H9 (cell line): ENCODE measurements at regions not wholly inside any gene's neighbourhood (a gene's known extent, or its start where the extent isn't known, plus 50 kb on each side); places are given as distances from the start of the nearest gene placed in this dataset.

Source experiments
- DNase-seq: peaks from one replicate; pipeline ENCODE4 v3.0.0-alpha.2; 2017
- H2AFZ ChIP-seq: one replicate; pipeline ENCODE4 v1.6.1; 2013; ENCODE audit warnings: mild to moderate bottlenecking, low read length, control low read depth, moderate library complexity
- H2AK5ac ChIP-seq: 2 replicates; pipeline ENCODE4 v1.6.1; 2013; ENCODE audit warnings: low read length, control low read depth, mixed read lengths; ENCODE audit not compliant: insufficient read length
- H2BK120ac ChIP-seq: one replicate; pipeline ENCODE4 v1.6.1; 2013; ENCODE audit warnings: low read depth, mild to moderate bottlenecking, low read length, control low read depth, inconsistent platforms; ENCODE audit not compliant: poor library complexity, severe bottlenecking
- H2BK12ac ChIP-seq: 2 replicates; pipeline ENCODE4 v1.6.1; 2013; ENCODE audit warnings: low read length, control low read depth, mixed read lengths, low read depth; ENCODE audit not compliant: insufficient read length
- H2BK15ac ChIP-seq: 2 replicates; pipeline ENCODE4 v1.6.1; 2013; ENCODE audit warnings: low read depth, low read length, control low read depth
- H2BK20ac ChIP-seq: one replicate; pipeline ENCODE4 v1.6.1; 2013; ENCODE audit warnings: low read depth, mild to moderate bottlenecking, low read length, control low read depth, inconsistent platforms; ENCODE audit not compliant: poor library complexity, severe bottlenecking
- H2BK5ac ChIP-seq: 2 replicates; pipeline ENCODE4 v1.6.1; 2013; ENCODE audit warnings: low read length, control low read depth, mixed read lengths; ENCODE audit not compliant: insufficient read length
- H3K14ac ChIP-seq: 2 replicates; pipeline ENCODE4 v1.6.1; 2013; ENCODE audit warnings: low read length, control low read depth; ENCODE audit not compliant: insufficient read depth
- H3K18ac ChIP-seq: 2 replicates; pipeline ENCODE4 v1.6.1; 2013; ENCODE audit warnings: low read depth, mild to moderate bottlenecking, mixed read lengths, low read length, control low read depth; ENCODE audit not compliant: insufficient read length
- H3K23ac ChIP-seq: 2 replicates; pipeline ENCODE4 v1.6.1; 2013; ENCODE audit warnings: low read length, control low read depth, mixed read lengths, low read depth; ENCODE audit not compliant: insufficient read length
- H3K23me2 ChIP-seq: 2 replicates; pipeline ENCODE4 v1.6.1; 2013; ENCODE audit warnings: low read depth, mild to moderate bottlenecking, mixed read lengths, low read length, control low read depth; ENCODE audit not compliant: insufficient read length, poor library complexity, severe bottlenecking
- H3K27ac ChIP-seq: 2 replicates; pipeline ENCODE4 v1.5.1; 2013; ENCODE audit warnings: low read length, control low read depth, mixed read lengths, low read depth; ENCODE audit not compliant: insufficient read length
- H3K27me3 ChIP-seq: 2 replicates; pipeline ENCODE4 v1.6.1; 2013; ENCODE audit warnings: low read length, control low read depth, inconsistent platforms; ENCODE audit not compliant: insufficient read depth
- H3K4ac ChIP-seq: 2 replicates; pipeline ENCODE4 v1.6.1; 2013; ENCODE audit warnings: low read depth, mild to moderate bottlenecking, control low read depth, inconsistent platforms, low read length, moderate library complexity
- H3K4me1 ChIP-seq: 2 replicates; pipeline ENCODE4 v1.6.1; 2013; ENCODE audit warnings: low read length, control low read depth, inconsistent platforms; ENCODE audit not compliant: insufficient read depth
- H3K4me2 ChIP-seq: 2 replicates; pipeline ENCODE4 v1.6.1; 2013; ENCODE audit warnings: low read length, control low read depth, mixed read lengths; ENCODE audit not compliant: insufficient read length, insufficient read depth
- H3K56ac ChIP-seq: 2 replicates; pipeline ENCODE4 v1.6.1; 2013; ENCODE audit warnings: low read depth, mild to moderate bottlenecking, mixed read lengths, low read length, control low read depth; ENCODE audit not compliant: insufficient read length
- H3K79me1 ChIP-seq: 2 replicates; pipeline ENCODE4 v1.6.1; 2013; ENCODE audit warnings: low read depth, mild to moderate bottlenecking, moderate library complexity, low read length, control low read depth, inconsistent platforms; ENCODE audit not compliant: insufficient read depth, poor library complexity, severe bottlenecking
- H3K79me2 ChIP-seq: 2 replicates; pipeline ENCODE4 v1.6.1; 2013; ENCODE audit warnings: low read length, control low read depth, inconsistent platforms; ENCODE audit not compliant: insufficient read depth
- H3K9ac ChIP-seq: 2 replicates; pipeline ENCODE4 v1.6.1; 2013; ENCODE audit warnings: low read length, control low read depth, mixed read lengths; ENCODE audit not compliant: insufficient read length; ENCODE audit errors: extremely low read depth
- H3K9me3 ChIP-seq: one replicate; pipeline ENCODE4 v1.6.1; 2013; ENCODE audit warnings: low read depth, low read length, inconsistent platforms; ENCODE audit not compliant: control insufficient read depth
- H3T11ph ChIP-seq: one replicate; pipeline ENCODE4 v1.6.1; 2013; ENCODE audit warnings: mild to moderate bottlenecking, low read length, control low read depth, inconsistent platforms
- H4K20me1 ChIP-seq: one replicate; pipeline ENCODE4 v1.6.1; 2013; ENCODE audit not compliant: control insufficient read depth, insufficient read length, insufficient read depth
- H4K5ac ChIP-seq: 2 replicates; pipeline ENCODE4 v1.6.1; 2013; ENCODE audit warnings: low read depth, mild to moderate bottlenecking, mixed read lengths, low read length, control low read depth; ENCODE audit not compliant: insufficient read length
- H4K8ac ChIP-seq: replicated peaks from 2 replicates; pipeline ENCODE4 v1.6.1; 2013; ENCODE audit warnings: low read length, control low read depth, mixed read lengths, low read depth; ENCODE audit not compliant: insufficient read length
- H4K91ac ChIP-seq: 2 replicates; pipeline ENCODE4 v1.6.1; 2013; ENCODE audit warnings: low read depth, mild to moderate bottlenecking, moderate library complexity, mixed read lengths, low read length, control low read depth; ENCODE audit not compliant: insufficient read length
- H3K27ac Mint-ChIP-seq, 3 experiments: 2 replicates in 2 of 3; 3 replicates in 1 of 3; pipeline ENCODE4 v1.8.0; 2020 to 2021; ENCODE audit warnings: mixed read lengths in 3 of 3, mild to moderate bottlenecking in 1 of 3, moderate library complexity in 1 of 3
- H3K27me3 Mint-ChIP-seq: 2 replicates; pipeline ENCODE4 v1.8.0; 2021; ENCODE audit warnings: low read depth, mild to moderate bottlenecking, moderate library complexity, mixed read lengths
- H3K36me3 Mint-ChIP-seq, 3 experiments: 2 replicates in 2 of 3; 3 replicates in 1 of 3; pipeline ENCODE4 v1.8.0; 2020 to 2021; ENCODE audit warnings: low read depth in 3 of 3, mixed read lengths in 3 of 3; ENCODE audit not compliant: insufficient read depth in 1 of 3
- H3K4me1 Mint-ChIP-seq, 2 experiments: 2 replicates each; pipeline ENCODE4 v1.8.0; 2020; ENCODE audit warnings: mixed read lengths in 2 of 2
- H3K4me3 Mint-ChIP-seq, 2 experiments: 2 replicates in 1 of 2; 3 replicates in 1 of 2; pipeline ENCODE4 v1.8.0; 2020 to 2021; ENCODE audit warnings: mild to moderate bottlenecking in 2 of 2, mixed read lengths in 2 of 2, moderate library complexity in 1 of 2
- H3K9me3 Mint-ChIP-seq, 2 experiments: 2 replicates in 1 of 2; 3 replicates in 1 of 2; pipeline ENCODE4 v1.8.0; 2020; ENCODE audit warnings: mild to moderate bottlenecking in 2 of 2, mixed read lengths in 2 of 2, moderate library complexity in 1 of 2
- CTCF ChIP-seq: fragments of 200-600 bp; sonication (generic); conservative IDR thresholded peaks from 3 replicates; pipeline ENCODE4 v1.8.0; 2021; ENCODE audit warnings: antibody characterized with exemption, mild to moderate bottlenecking
- WGBS: extraction: QIAGEN DNeasy Blood & Tissue Kit; methylation state at CpG from one replicate; pipeline ENCODE4 v1.1.7; 2013; ENCODE audit warnings: missing lambda C conversion rate, low lambda C conversion rate, mixed read lengths; ENCODE audit not compliant: insufficient read length; ENCODE audit errors: extremely low coverage; 5-methylcytosine and 5-hydroxymethylcytosine counted together

DNA sequence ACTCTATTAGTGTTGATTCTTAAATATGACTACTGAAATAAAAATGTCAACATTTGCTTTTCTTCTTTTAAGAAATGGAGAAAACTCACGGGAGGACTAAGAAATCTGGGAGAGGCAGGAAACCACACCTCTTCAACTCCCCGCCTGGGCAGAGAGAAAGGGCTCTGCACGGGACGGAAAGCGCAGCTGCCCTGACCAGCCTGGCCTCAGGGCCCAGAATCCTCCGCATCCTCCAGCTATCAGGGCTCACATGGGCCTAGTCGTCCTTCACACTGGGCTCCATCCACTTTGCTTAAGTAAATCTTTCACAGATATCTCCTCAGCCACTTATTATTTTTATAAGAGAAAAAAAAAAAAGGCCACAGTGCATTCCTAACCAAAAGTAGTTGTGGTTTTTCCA is 215.1 kb downstream of the TBXT start:
- Histone ChIP-seq H3K4me1 (no peaks in the 10 kb centered on the region), H2AFZ (no peak overlapping the region), H3K23ac (no peak overlapping the region), H3T11ph (no peak overlapping the region), H3K23me2 (no peaks in the 10 kb centered on the region), H3K14ac (no peak overlapping the region), H4K91ac (no peak overlapping the region), H2BK20ac (no peak overlapping the region), H2BK12ac (no peak overlapping the region), H3K79me2 (no peaks in the 10 kb centered on the region), H2AK5ac (no peak overlapping the region), H3K79me1 (no peaks in the 10 kb centered on the region), H3K9ac (no peak overlapping the region), H3K9me3 (no peaks in the 10 kb centered on the region), H3K18ac (no peak overlapping the region), H3K4ac (no peak overlapping the region), H2BK120ac (no peak overlapping the region), H3K27ac (no peak overlapping the region), H2BK5ac (no peak overlapping the region), H4K8ac (no peak overlapping the region), H3K27me3 (no peaks in the 10 kb centered on the region), H4K20me1 (no peaks in the 10 kb centered on the region), H2BK15ac (no peak overlapping the region), H3K56ac (no peak overlapping the region), H3K4me2 (no peak overlapping the region), H4K5ac (no peak overlapping the region)
- Mint-ChIP-seq H3K36me3 (no peaks in the 10 kb centered on the region), H3K4me3 (no peak overlapping the region), H3K9me3 (no peaks in the 10 kb centered on the region), H3K4me1 (no peaks in the 10 kb centered on the region), H3K27ac (no peak overlapping the region), H3K27me3 (peaks cover 18% of the 10 kb centered on the region)
- WGBS, result no CpG with 5 or more reads among the region's 7 CpGs
- no peak for TF ChIP-seq CTCF
- DNase-seq, result no peak
